Endothelial cell of umbilical vein (primary cell): ENCODE measurements at regions not wholly inside any gene's neighbourhood (a gene's known extent, or its start where the extent isn't known, plus 50 kb on each side); places are given as distances from the start of the nearest gene placed in this dataset.

Experiments
- BruUV-seq: library from RNA; stranded (reverse); fragments of 400-500 nt; replicated peaks from 2 replicates; lab custom pipeline; 2021; lab: Mats Ljungman, UMichigan
- CTCF ChIA-PET: fragments of 300-600, 350-600 bp; sonication (Branson Sonifier 250); formaldehyde crosslinking; loops from one replicate; lab custom pipeline; 2021; ENCODE audit warnings: antibody characterized with exemption, inconsistent platforms; lab: Charles Lee
- POLR2A ChIA-PET: fragments of 300-600, 350-600 bp; sonication (Branson Sonifier 250); formaldehyde crosslinking; loops from one replicate; lab custom pipeline; 2021; ENCODE audit warnings: antibody characterized with exemption, inconsistent platforms; lab: Charles Lee
- DNase-seq: peaks from one replicate; pipeline ENCODE4 v3.0.0-alpha.2; 2011; ENCODE audit warnings: low read depth, low spot score
- FAIRE-seq: peaks from 2 replicates; lab custom pipeline; 2011; peaks lifted over from hg19 to GRCh38; lab: Jason Lieb, UNC
- H2AFZ ChIP-seq: 2 replicates; pipeline ENCODE4 v1.6.0; 2012; ENCODE audit warnings: low read depth, low read length, control low read depth, inconsistent platforms
- H3K27ac ChIP-seq: 2 replicates; pipeline ENCODE4 v1.5.1; 2011; ENCODE audit warnings: low read depth, mild to moderate bottlenecking, control low read depth, low read length, moderate library complexity; ENCODE audit not compliant: insufficient read depth
- H3K27me3 ChIP-seq, 2 experiments: 2 replicates each; pipeline versions ENCODE4 v1.6.0 to v1.6.1; 2011; ENCODE audit warnings: low read length in 2 of 2, mixed read lengths in 1 of 2; ENCODE audit not compliant: control insufficient read depth in 2 of 2, insufficient read depth in 2 of 2
- H3K36me3 ChIP-seq, 2 experiments: 2 replicates in 1 of 2; 3 replicates in 1 of 2; pipeline ENCODE4 v1.5.1; 2011; ENCODE audit warnings: low read length in 2 of 2, mild to moderate bottlenecking in 1 of 2, moderate library complexity in 1 of 2; ENCODE audit not compliant: control insufficient read depth in 2 of 2, insufficient read depth in 2 of 2; ENCODE audit errors: extremely low read depth in 1 of 2
- H3K4me1 ChIP-seq: 3 replicates; pipeline ENCODE4 v1.5.1; 2011; ENCODE audit warnings: mild to moderate bottlenecking, low read length; ENCODE audit not compliant: control insufficient read depth, insufficient read depth; ENCODE audit errors: extremely low read depth
- H3K4me2 ChIP-seq: 2 replicates; pipeline ENCODE4 v1.6.1; 2011; ENCODE audit warnings: low read length, control low read depth, mixed read lengths; ENCODE audit not compliant: insufficient read depth
- H3K4me3 ChIP-seq, 3 experiments: fragments of 200-600 bp in 1 of 3; sonication (generic), shearing (Covaris generic) in 1 of 3; replicated peaks in 1 of 3; 2 replicates each; pipeline ENCODE4 v1.5.1; 2011 to 2016; ENCODE audit warnings: control low read depth in 3 of 3, low read length in 3 of 3, mild to moderate bottlenecking in 2 of 3, inconsistent platforms in 1 of 3, low read depth in 1 of 3, moderate library complexity in 1 of 3; ENCODE audit not compliant: insufficient read depth in 1 of 3
- H3K79me2 ChIP-seq: 2 replicates; pipeline ENCODE4 v1.6.0; 2012; ENCODE audit warnings: low read length, inconsistent platforms; ENCODE audit not compliant: control insufficient read depth, insufficient read depth
- H3K9ac ChIP-seq: replicated peaks from 2 replicates; pipeline ENCODE3; 2011; ENCODE audit warnings: low read length, control low read depth; ENCODE audit not compliant: insufficient read depth; ENCODE audit errors: extremely low read depth
- H3K9me1 ChIP-seq: replicated peaks from 3 replicates; pipeline ENCODE4 v1.6.0; 2011; ENCODE audit warnings: mild to moderate bottlenecking, low read length; ENCODE audit not compliant: control insufficient read depth, insufficient read depth; ENCODE audit errors: extremely low read depth
- H3K9me3 ChIP-seq: replicated peaks from 2 replicates; pipeline ENCODE4 v1.5.1; 2012; ENCODE audit warnings: low read length, inconsistent platforms; ENCODE audit not compliant: control insufficient read depth, insufficient read depth
- H4K20me1 ChIP-seq: replicated peaks from 2 replicates; pipeline ENCODE3; 2011; ENCODE audit warnings: mild to moderate bottlenecking, low read length; ENCODE audit not compliant: control insufficient read depth, insufficient read depth; ENCODE audit errors: extremely low read depth
- CTCF ChIP-seq, 2 donors: IDR thresholded peaks; 1 replicate in 1 of 2; 2 replicates in 1 of 2; pipeline ENCODE4 v1.5.1; 2011; ENCODE audit warnings: low read length in 2 of 2, mild to moderate bottlenecking in 2 of 2, moderate library complexity in 2 of 2, control low read depth in 1 of 2, inconsistent platforms in 1 of 2, low read depth in 1 of 2; ENCODE audit not compliant: insufficient read depth in 1 of 2; ENCODE audit errors: extremely low read depth in 1 of 2
- EZH2 ChIP-seq: IDR thresholded peaks from 2 replicates; pipeline ENCODE4 v1.6.1; 2012; ENCODE audit warnings: borderline replicate concordance, low read depth, mild to moderate bottlenecking, moderate library complexity, low read length, inconsistent platforms; ENCODE audit not compliant: severe bottlenecking
- FOS ChIP-seq: IDR thresholded peaks from 2 replicates; pipeline ENCODE4 v1.6.1; 2011; ENCODE audit warnings: mild to moderate bottlenecking, low read length, moderate library complexity, borderline replicate concordance; ENCODE audit not compliant: insufficient read depth
- GATA2 ChIP-seq: IDR thresholded peaks from 2 replicates; pipeline ENCODE4 v1.7.0; 2011; ENCODE audit warnings: low read depth, mild to moderate bottlenecking, moderate library complexity, mixed read lengths, low read length; ENCODE audit not compliant: insufficient read length, insufficient read depth
- JUN ChIP-seq: IDR thresholded peaks from 2 replicates; pipeline ENCODE4 v1.6.1; 2011; ENCODE audit warnings: borderline replicate concordance, low read depth; ENCODE audit not compliant: insufficient read length, insufficient read depth
- MYC ChIP-seq: IDR thresholded peaks from one replicate; pipeline ENCODE4 v1.6.1; 2011; ENCODE audit warnings: mild to moderate bottlenecking, low read depth, low read length
- POLR2A ChIP-seq: IDR thresholded peaks from 2 replicates; pipeline ENCODE4 v1.6.1; 2012; ENCODE audit warnings: low read depth, mild to moderate bottlenecking, control low read depth, low read length
- POLR2AphosphoS5 ChIP-seq: IDR thresholded peaks from 2 replicates; pipeline ENCODE4 v1.6.1; 2012; ENCODE audit warnings: low read depth, mild to moderate bottlenecking, control low read depth, low read length, moderate library complexity; ENCODE audit not compliant: insufficient read depth
- dilution Hi-C: fragments of 300-500 bp; cut with MboI; formaldehyde crosslinking; loops from one replicate; pipeline ENCODE4 v1.15.0; 2019; ENCODE audit warnings: low sequenced_read_pairs; ENCODE audit not compliant: extremely low pct_ligation_motif_present
- intact Hi-C: fragments of 100-400 bp; cut with micrococcal nuclease; formaldehyde crosslinking; loops from one replicate; pipeline ENCODE4 v1.10.0; 2022
- TF ChIP-seq, protein P1 (sequence below): IDR thresholded peaks from 2 replicates; pipeline ENCODE4 v1.6.1; 2011; ENCODE audit not compliant: insufficient read depth, insufficient read length

- no peak overlapping the region for H3K4me3 ChIP-seq
- H2AFZ ChIP-seq: no peak overlapping the region
- no peaks in the 10 kb centered on the region for H3K36me3 ChIP-seq
- TF ChIP-seq JUN (no peak), POLR2A (no peak), FOS (no peak), MYC (no peak), EZH2 (no peak), POLR2AphosphoS5 (no peak), GATA2 (no peak), CTCF (IDR thresholded peaks at IDR 0.05; ENCODE audit: extremely low read depth in 1 of 2, insufficient read depth in 1 of 2, low read depth in 1 of 2, low read length in 2 of 2) (no peak)
- TF ChIP-seq, protein P1, sequence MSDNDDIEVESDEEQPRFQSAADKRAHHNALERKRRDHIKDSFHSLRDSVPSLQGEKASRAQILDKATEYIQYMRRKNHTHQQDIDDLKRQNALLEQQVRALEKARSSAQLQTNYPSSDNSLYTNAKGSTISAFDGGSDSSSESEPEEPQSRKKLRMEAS: no peak
- no peak overlapping the region for H3K9ac ChIP-seq
- CTCF ChIA-PET: no interaction called here
- dilution Hi-C loops: no loop called here
- no peaks in the 10 kb centered on the region for H3K4me1 ChIP-seq
- peaks cover 5% of the 10 kb centered on the region for H3K9me3 ChIP-seq
- no TSS peak for BruUV-seq
- POLR2A ChIA-PET: no interaction called here
- no peaks in the 10 kb centered on the region for H3K27me3 ChIP-seq
- no peak overlapping the region for H3K4me2 ChIP-seq
- H3K27ac ChIP-seq: no peak overlapping the region
- DNase-seq (no peak), FAIRE-seq (no peak)
- intact Hi-C loops: no loop called here
- H3K9me1 ChIP-seq: no peaks in the 10 kb centered on the region
- H3K79me2 ChIP-seq: no peaks in the 10 kb centered on the region
- no peaks in the 10 kb centered on the region for H4K20me1 ChIP-seq
Measured at GRCh38 chr13:111855786-111856185, 211.2 kb upstream of the SOX1 start.
